ENCODE measurements at regions not wholly inside any gene's neighbourhood (a gene's known extent, or its start where the extent isn't known, plus 50 kb on each side); places are given as distances from the start of the nearest gene placed in this dataset.
A peak's percentile ranks its signal among the peaks of the same experiment; 100 is the strongest.
"Not testable (repeated sequence)": the region's sequence is repeated elsewhere in the genome, so short reads cannot be mapped to it uniquely, and the experiment has no call there.

GRCh38 chr1:224015782-224016181, 98.1 kb upstream of the FBXO28 start:
- not testable (repeated sequence) for H3K4me3 Mint-ChIP-seq; H3K36me3 Mint-ChIP-seq (ENCODE audit: insufficient read depth in 2 of 2); H3K4me1 Mint-ChIP-seq (ENCODE audit: low read depth); H3K9me3 Mint-ChIP-seq; H3K27me3 Mint-ChIP-seq (ENCODE audit: low read depth); H3K27ac Mint-ChIP-seq; ATAC-seq (replicated peaks in 1 of 2); DNase-seq

DNA sequence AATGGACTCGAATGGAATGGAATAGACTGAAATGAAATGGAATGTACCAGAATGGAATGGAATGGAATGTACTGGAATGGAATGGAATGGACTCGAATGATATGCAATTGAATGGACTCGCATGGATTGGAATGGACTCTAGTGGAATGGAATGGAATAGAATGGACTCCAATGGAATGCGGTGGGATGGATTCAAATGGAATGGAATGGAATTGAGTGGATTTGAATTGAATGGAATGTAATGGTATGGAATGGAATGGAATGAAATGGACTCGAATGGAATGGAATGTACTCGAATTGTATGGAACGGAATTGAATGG, 99.6 kb upstream of the FBXO28 start:
- Mint-ChIP-seq H3K27ac (no peak overlapping the region), H3K4me3 (no peak overlapping the region), H3K4me1 (ENCODE audit: low read depth) (no peaks in the 10 kb centered on the region), H3K9me3 (no peaks in the 10 kb centered on the region), H3K36me3 (ENCODE audit: insufficient read depth in 2 of 2) (peaks cover 0 to 2% of the 10 kb centered on the region in 2 donors), H3K27me3 (ENCODE audit: low read depth) (no peaks in the 10 kb centered on the region)
- no peak for ATAC-seq (replicated peaks in 1 of 2)
- DNase-seq: no peak

DNA sequence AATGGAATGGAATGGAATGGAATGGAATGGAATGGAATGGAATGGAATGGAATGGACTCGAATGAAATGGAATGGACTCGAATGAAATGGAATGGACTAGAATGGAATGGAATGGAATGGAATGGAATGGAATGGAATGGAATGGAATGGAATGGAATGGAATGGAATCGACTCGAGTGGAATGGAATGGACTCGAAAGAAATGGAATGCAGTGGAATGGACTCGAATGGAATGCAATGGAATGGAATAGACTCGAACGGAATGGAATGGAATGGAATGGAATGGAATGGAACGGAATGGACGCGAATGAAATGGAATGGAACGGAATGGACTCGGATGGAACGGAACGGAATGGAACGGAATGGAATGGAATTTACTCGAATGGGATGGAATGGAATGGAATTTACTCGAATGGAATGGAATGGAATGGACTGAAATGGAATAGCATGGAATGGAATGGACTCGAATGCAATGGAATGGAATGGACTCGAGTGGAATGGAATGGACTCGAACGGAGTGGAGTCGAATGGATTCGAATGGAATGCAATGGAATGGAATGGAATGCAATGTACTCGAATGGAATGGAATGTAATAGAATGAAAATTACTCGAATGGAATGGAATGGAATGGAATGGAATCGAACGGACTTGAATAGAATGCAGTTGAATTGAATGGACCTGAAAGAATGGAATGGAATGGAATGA, 100.1 kb upstream of the FBXO28 start:
- not testable (repeated sequence) for H3K27ac Mint-ChIP-seq; H3K36me3 Mint-ChIP-seq (ENCODE audit: insufficient read depth in 2 of 2); H3K9me3 Mint-ChIP-seq; H3K4me1 Mint-ChIP-seq (ENCODE audit: low read depth); ATAC-seq (replicated peaks in 1 of 2); H3K4me3 Mint-ChIP-seq; DNase-seq; H3K27me3 Mint-ChIP-seq (ENCODE audit: low read depth)

GRCh38 chr1:224012807-224013434, 101.0 kb upstream of the FBXO28 start:
- H3K4me3 Mint-ChIP-seq; H3K4me1 Mint-ChIP-seq (ENCODE audit: low read depth); H3K9me3 Mint-ChIP-seq; H3K36me3 Mint-ChIP-seq (ENCODE audit: insufficient read depth in 2 of 2); DNase-seq; H3K27ac Mint-ChIP-seq; H3K27me3 Mint-ChIP-seq (ENCODE audit: low read depth); ATAC-seq (replicated peaks in 1 of 2): not testable (repeated sequence)

DNA sequence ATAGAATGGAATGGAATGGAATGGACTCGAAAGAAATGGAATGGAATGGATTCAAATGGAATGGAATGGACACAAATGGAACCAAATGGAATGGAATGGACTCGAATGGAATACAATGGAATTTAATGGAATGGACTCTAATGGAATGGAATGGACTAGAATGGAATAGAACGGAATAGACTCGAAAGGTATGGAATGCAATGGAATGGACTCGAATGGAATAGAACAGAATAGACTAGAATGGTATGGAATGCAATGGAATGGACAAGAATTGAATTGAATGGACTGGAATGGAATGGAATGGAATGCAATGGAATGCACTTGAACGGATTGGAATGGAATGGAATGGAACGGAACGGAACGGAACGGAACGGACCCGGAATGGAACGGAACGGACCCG, 101.7 kb upstream of the FBXO28 start:
- not testable (repeated sequence) for H3K4me1 Mint-ChIP-seq (ENCODE audit: low read depth); H3K27me3 Mint-ChIP-seq (ENCODE audit: low read depth); H3K36me3 Mint-ChIP-seq (ENCODE audit: insufficient read depth in 2 of 2); DNase-seq; H3K4me3 Mint-ChIP-seq; H3K9me3 Mint-ChIP-seq; ATAC-seq (replicated peaks in 1 of 2); H3K27ac Mint-ChIP-seq

GRCh38 chr1:224011751-224012150, 102.2 kb upstream of the FBXO28 start:
- not testable (repeated sequence) for H3K4me1 Mint-ChIP-seq (ENCODE audit: low read depth); H3K36me3 Mint-ChIP-seq (ENCODE audit: insufficient read depth in 2 of 2); ATAC-seq (replicated peaks in 1 of 2); H3K9me3 Mint-ChIP-seq; H3K4me3 Mint-ChIP-seq; DNase-seq; H3K27me3 Mint-ChIP-seq (ENCODE audit: low read depth); H3K27ac Mint-ChIP-seq

DNA sequence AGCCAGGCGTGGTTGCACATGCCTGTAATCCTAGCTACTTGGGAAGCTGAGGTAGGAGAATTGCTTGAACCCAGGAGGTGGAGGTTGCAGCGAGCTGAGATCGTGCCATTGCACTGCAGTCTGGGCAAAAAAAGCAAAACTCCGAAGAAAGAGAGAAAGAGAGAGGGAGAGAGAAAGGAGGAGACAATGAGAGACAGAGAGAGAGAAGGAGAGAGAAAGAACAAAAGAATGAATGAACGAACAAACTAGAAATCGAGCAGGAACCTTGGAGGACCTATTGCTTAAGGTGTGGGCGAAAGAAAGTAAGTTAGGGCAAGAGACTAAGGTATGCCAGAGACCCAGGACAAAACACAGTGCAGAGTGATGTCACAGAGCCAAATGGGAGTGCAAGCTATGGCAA, 102.8 kb upstream of the FBXO28 start:
- H3K4me1 Mint-ChIP-seq (ENCODE audit: low read depth); H3K9me3 Mint-ChIP-seq; ATAC-seq (replicated peaks in 1 of 2); H3K27me3 Mint-ChIP-seq (ENCODE audit: low read depth); DNase-seq; H3K36me3 Mint-ChIP-seq (ENCODE audit: insufficient read depth in 2 of 2); H3K27ac Mint-ChIP-seq; H3K4me3 Mint-ChIP-seq: not testable (repeated sequence)

GRCh38 chr1:224005973-224006372, 107.9 kb upstream of the FBXO28 start:
- peaks cover 4 to 12% of the 10 kb centered on the region in 2 donors for H3K36me3 Mint-ChIP-seq (ENCODE audit: insufficient read depth in 2 of 2)
- not testable (repeated sequence) for H3K27ac Mint-ChIP-seq; H3K4me1 Mint-ChIP-seq (ENCODE audit: low read depth); H3K4me3 Mint-ChIP-seq; ATAC-seq (replicated peaks in 1 of 2); DNase-seq; H3K9me3 Mint-ChIP-seq; H3K27me3 Mint-ChIP-seq (ENCODE audit: low read depth)

DNA sequence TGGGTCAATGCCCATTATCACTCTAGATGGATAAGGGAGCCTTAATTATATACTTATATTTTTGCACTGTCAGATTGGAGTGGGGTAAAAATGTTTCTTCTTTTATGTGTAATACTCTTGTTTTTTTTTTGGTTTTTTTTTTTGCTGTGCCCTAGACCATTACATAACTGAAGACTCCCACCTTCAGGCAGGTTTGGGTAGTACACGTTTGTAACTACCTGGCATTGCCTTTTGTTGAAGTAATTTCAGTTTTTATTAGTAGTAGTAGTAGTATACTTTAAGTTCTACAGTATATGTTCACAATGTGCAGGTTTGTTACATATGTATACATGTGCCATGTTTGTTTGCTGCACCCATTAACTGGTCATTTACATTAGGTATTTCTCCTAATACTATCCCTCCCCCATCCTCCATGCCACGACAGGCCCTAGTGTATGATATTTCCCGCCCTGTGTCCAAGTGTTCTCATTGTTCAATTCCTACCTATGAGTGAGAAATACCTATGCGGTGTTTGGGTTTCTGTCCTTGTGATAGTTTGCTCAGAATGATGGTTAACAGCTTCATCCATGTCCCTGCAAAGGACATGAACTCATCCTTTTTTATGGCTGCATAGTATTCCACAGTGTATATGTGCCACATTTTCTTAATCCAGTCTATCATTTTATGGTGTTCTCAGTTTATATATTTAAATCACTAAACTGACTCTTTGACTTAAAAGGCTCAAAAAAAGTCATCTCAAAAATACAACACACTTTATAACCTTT, 109.2 kb upstream of the FBXO28 start:
- not testable (repeated sequence) for ATAC-seq (replicated peaks in 1 of 2); H3K27me3 Mint-ChIP-seq (ENCODE audit: low read depth); H3K4me1 Mint-ChIP-seq (ENCODE audit: low read depth); H3K4me3 Mint-ChIP-seq; H3K9me3 Mint-ChIP-seq
- DNase-seq: peak; percentile 29 to 44
- Mint-ChIP-seq H3K36me3 (ENCODE audit: insufficient read depth in 2 of 2) (peaks cover 4 to 12% of the 10 kb centered on the region in 2 donors), H3K27ac (peak overlapping the region; percentile 41)

GRCh38 chr1:224003896-224004295, 110.0 kb upstream of the FBXO28 start:
- H3K4me1 Mint-ChIP-seq (ENCODE audit: low read depth); ATAC-seq (replicated peaks in 1 of 2); H3K27me3 Mint-ChIP-seq (ENCODE audit: low read depth); H3K4me3 Mint-ChIP-seq; DNase-seq; H3K9me3 Mint-ChIP-seq; H3K27ac Mint-ChIP-seq: not testable (repeated sequence)
- H3K36me3 Mint-ChIP-seq (ENCODE audit: insufficient read depth in 2 of 2): peaks cover 4 to 12% of the 10 kb centered on the region in 2 donors

DNA sequence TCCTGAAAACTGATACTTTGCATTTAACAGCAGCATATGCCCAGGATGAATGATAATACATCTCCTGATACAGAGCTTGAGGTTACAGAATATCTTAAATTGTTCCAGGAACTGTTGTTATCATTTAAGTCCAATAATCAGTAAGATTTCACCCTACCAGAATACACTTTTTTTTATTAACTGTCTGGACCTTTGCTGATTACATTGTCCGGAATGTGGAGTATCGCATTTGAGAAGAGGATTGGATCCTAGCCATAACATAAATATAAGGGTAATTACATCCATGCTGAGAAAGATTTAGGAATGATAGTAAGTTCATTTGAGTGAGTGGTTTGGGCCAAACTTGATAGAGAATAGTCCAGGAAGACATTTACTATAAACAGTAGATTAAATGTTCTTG, 112.2 kb upstream of the FBXO28 start:
- not testable (repeated sequence) for DNase-seq; H3K27ac Mint-ChIP-seq; ATAC-seq (replicated peaks in 1 of 2); H3K9me3 Mint-ChIP-seq; H3K4me3 Mint-ChIP-seq; H3K27me3 Mint-ChIP-seq (ENCODE audit: low read depth)
- peaks cover 3 to 12% of the 10 kb centered on the region in 2 donors for H3K36me3 Mint-ChIP-seq (ENCODE audit: insufficient read depth in 2 of 2)
- peaks cover 12% of the 10 kb centered on the region for H3K4me1 Mint-ChIP-seq (ENCODE audit: low read depth)

DNA sequence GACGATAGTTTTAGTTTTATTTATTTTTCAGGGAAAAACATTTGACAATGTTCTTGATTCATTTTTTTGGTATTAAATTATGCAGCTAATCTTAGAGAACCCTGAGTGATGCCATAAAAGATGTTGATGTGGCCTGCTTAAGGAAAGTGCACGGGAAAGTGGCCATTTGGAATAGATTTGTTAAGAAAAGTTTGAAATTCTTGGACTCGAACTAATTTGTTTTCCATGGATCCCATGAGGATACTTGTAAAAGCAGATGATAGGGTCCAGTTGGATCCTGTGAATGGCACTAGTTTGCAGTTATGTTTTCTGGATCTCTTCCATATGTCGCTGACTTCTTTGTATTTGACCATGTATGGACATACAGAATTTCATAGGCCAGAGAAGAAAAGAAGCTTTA, 114.2 kb upstream of the FBXO28 start:
- H3K27ac Mint-ChIP-seq; DNase-seq; ATAC-seq (replicated peaks in 1 of 2); H3K36me3 Mint-ChIP-seq (ENCODE audit: insufficient read depth in 2 of 2); H3K9me3 Mint-ChIP-seq; H3K4me3 Mint-ChIP-seq; H3K27me3 Mint-ChIP-seq (ENCODE audit: low read depth): not testable (repeated sequence)
- peaks cover 12% of the 10 kb centered on the region for H3K4me1 Mint-ChIP-seq (ENCODE audit: low read depth)

- not testable (repeated sequence) for DNase-seq; ATAC-seq (replicated peaks in 1 of 2); H3K9me3 Mint-ChIP-seq; H3K27ac Mint-ChIP-seq; H3K4me3 Mint-ChIP-seq; H3K36me3 Mint-ChIP-seq (ENCODE audit: insufficient read depth in 2 of 2); H3K27me3 Mint-ChIP-seq (ENCODE audit: low read depth)
- H3K4me1 Mint-ChIP-seq (ENCODE audit: low read depth): peaks cover 12% of the 10 kb centered on the region
Observed at GRCh38 chr1:223998676-223999455, 115.0 kb upstream of the FBXO28 start.

Data from activated T-cell treated with anti-CD3 and anti-CD28 coated beads, Interleukin-2, amount 50 U/mL, for 72 hours (primary cell).